IPS DF 4.7 (cell line): ENCODE measurements at regions not wholly inside any gene's neighbourhood (a gene's known extent, or its start where the extent isn't known, plus 50 kb on each side); places are given as distances from the start of the nearest gene placed in this dataset.
"Not testable (repeated sequence)": the region's sequence is repeated elsewhere in the genome, so short reads cannot be mapped to it uniquely, and the experiment has no call there.

Experiments
- DNase-seq: peaks from one replicate; pipeline ENCODE4 v3.0.0-alpha.2; 2013; ENCODE audit warnings: low spot score; ENCODE audit errors: extremely low read depth

- no peak for DNase-seq
Observed at GRCh38 chr6:18527836-18528743, 140.9 kb downstream of the RNF144B start.

GRCh38 chr6:18530201-18530600, 143.1 kb downstream of the RNF144B start:
- no peak for DNase-seq

- DNase-seq, result no peak
Observed at GRCh38 chr6:18532139-18532538, 145.0 kb downstream of the RNF144B start.

- DNase-seq, result no peak
Observed at GRCh38 chr6:18533793-18534192, 146.6 kb downstream of the RNF144B start.

- no peak for DNase-seq
Observed at GRCh38 chr6:18536591-18537055, 149.5 kb downstream of the RNF144B start.

- DNase-seq, result no peak
Observed at GRCh38 chr6:18538315-18538714, 151.2 kb downstream of the RNF144B start.

GRCh38 chr6:18543051-18543450, 155.9 kb downstream of the RNF144B start:
- DNase-seq, result no peak

- not testable (repeated sequence) for DNase-seq
Observed at GRCh38 chr6:18545142-18545541, 158.0 kb downstream of the RNF144B start.

GRCh38 chr6:18545726-18546125, 158.6 kb downstream of the RNF144B start:
- DNase-seq, result no peak

- no peak for DNase-seq
Observed at GRCh38 chr6:18550119-18550518, 163.0 kb downstream of the RNF144B start.

GRCh38 chr6:18551228-18551627, 164.1 kb downstream of the RNF144B start:
- no peak for DNase-seq

GRCh38 chr6:18555750-18556149, 168.6 kb downstream of the RNF144B start:
- DNase-seq, result no peak

- no peak for DNase-seq
Observed at GRCh38 chr6:18561037-18561750, 174.0 kb downstream of the RNF144B start.

- no peak for DNase-seq
Observed at GRCh38 chr6:18562726-18563125, 175.6 kb downstream of the RNF144B start.

- no peak for DNase-seq
Observed at GRCh38 chr6:18564775-18565174, 177.6 kb downstream of the RNF144B start.

- no peak for DNase-seq
Observed at GRCh38 chr6:18565231-18565630, 178.1 kb downstream of the RNF144B start.

GRCh38 chr6:18567380-18567779, 180.2 kb downstream of the RNF144B start:
- DNase-seq, result no peak

- DNase-seq, result no peak
Observed at GRCh38 chr6:18577491-18577890, 190.3 kb downstream of the RNF144B start.

GRCh38 chr6:18579166-18579565, 192.0 kb downstream of the RNF144B start:
- no peak for DNase-seq

GRCh38 chr6:18579869-18580268, 192.7 kb downstream of the RNF144B start:
- DNase-seq, result no peak

GRCh38 chr6:18584372-18584771, 197.2 kb downstream of the RNF144B start:
- no peak for DNase-seq

GRCh38 chr6:18585032-18585573, 198.0 kb downstream of the RNF144B start:
- no peak for DNase-seq
